Frontal cortex (tissue), 3 donors: ENCODE measurements at regions not wholly inside any gene's neighbourhood (a gene's known extent, or its start where the extent isn't known, plus 50 kb on each side); places are given as distances from the start of the nearest gene placed in this dataset.
"Not testable (repeated sequence)": the region's sequence is repeated elsewhere in the genome, so short reads cannot be mapped to it uniquely, and the experiment has no call there.

Source experiments
- DNase-seq, 2 donors: peaks; one replicate each; pipeline ENCODE4 v3.0.0; 2012; ENCODE audit warnings: low spot score in 2 of 2
- FAIRE-seq: peaks from 2 replicates; lab custom pipeline; 2012; peaks lifted over from hg19 to GRCh38; lab: Jason Lieb, UNC
- donor health status: control.
- donor health status: control.
- donor health status: control.

DNA sequence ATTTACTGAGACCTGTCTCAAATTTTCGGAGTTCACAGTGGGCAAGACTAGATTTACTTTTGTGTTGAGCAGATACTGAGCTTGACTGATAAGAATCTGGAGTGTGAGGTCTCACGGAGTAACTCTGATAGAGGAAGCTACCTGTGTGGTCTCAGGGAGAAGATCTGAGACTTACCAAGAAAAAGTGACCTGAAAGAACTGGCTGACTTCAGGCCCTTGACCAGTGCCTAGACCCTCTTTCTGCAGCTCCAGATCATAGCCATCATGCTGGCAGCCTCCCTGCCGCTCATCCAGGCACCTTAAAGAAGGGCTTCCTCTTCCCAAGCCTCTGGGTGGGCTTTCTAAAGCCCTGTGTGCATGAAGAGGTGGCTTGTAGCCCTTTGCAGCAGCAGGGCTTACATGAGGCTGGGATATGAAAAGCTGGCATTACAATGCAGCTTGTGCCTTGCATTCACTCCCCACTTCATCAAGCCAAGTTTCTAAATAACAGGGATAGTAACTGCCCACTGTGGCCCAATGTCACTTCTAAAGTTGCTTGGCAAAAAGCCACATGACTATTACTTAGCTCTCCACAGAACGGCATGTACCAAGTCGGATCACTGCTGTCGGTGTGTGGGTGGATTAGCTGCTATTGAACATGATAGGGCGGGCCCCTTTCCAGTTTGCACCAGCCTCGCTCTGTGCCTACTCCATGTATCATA, 115.3 kb upstream of the NBPF26 start:
- DNase-seq, FAIRE-seq: not testable (repeated sequence)

GRCh38 chr1:120609015-120609573, 114.7 kb upstream of the NBPF26 start:
- not testable (repeated sequence) for FAIRE-seq, DNase-seq

GRCh38 chr1:120609834-120610233, 113.9 kb upstream of the NBPF26 start:
- not testable (repeated sequence) for FAIRE-seq

DNA sequence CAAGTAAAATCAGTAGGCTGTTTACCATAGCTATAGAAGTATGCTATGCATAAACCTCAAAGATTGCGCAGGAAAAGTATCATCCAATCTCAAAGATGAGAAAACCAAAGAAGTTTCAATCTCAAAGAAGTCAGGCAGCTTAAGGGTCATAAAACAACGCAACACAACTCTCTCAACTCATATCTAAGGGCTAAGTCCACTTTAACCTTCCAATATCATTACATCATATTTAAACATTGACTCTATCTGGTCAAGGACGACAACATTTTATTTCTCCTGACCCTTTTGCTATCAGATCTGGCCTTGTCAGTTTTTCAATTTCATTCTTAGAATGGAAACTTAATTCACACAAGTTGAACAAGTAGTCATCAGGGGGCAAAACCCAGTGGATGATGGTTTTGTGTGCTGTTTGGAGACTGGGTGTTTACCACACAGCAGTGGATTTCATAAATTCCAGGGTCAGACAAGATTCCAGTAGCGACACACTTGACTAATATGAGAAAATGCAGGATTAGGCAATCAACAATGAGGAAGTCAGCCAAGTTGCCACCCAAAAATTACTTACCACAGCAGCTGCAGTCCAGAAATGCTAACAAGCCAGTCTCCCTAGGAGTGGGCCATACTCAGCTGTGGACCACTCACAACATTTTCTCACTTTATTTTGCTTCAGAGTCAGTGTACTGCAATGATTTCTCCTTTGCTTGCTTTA, 108.7 kb upstream of the NBPF26 start:
- not testable (repeated sequence) for FAIRE-seq, DNase-seq

More at GRCh38 chr1:120609834-120610233, 113.9 kb upstream of the NBPF26 start:
- not testable (repeated sequence) for DNase-seq

DNA sequence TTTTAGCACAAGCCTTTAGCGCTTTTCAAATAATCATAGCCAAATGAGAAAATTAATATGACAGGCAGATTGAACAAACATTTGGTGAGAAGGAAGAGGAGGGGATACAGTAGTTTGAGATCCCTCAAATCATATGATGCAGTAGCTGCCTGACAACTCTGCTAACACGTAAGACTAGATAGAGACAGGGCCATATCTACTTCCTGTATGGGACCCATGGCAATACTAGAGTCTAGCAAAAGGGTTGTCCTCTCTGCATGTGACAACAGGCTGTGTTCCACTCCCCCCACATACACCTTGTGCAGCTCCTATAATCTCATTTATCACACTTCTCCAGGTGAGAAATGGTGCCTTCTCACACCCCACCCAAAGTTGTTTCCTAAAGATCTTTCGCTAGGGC, 106.3 kb upstream of the NBPF26 start:
- not testable (repeated sequence) for DNase-seq, FAIRE-seq

DNA sequence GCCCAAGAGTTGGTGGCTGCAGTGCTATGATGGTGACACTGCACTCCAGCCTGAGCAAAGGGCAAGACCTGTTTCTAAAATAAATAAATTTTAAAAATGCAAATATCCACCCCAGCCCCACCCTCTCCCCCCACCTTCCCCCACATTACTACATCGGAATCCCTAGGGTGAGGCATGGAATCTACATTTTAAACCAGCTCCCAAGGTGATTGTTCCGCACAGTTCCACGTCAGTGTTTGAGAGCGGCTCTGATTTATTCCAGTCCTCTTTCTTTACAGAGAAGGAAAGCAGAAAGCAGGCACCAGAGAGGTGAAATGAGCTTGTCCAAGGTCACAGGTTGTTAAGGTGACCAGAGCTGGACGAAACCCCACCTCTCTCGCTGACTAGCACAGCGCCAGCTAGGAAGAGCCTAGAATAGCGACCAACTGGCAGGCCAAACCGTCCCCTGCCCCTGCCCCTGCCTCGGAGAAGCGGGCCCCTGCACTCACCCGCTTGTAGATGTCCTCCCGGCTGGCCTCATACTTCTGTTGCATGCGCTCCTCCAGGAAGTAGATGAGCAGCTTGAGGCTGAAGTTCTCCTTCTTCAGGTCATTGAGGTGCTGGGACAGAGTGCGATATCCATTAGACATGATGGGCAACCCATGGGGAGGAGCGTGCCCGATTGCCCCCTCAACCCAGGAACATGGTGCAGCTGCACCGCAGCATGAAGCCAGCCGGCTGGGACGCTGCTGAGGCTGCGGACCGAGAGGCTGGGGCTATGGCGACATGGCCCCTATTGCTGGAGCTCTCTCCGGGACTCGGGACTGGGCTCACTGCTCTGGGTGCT, 103.7 kb upstream of the NBPF26 start:
- DNase-seq, FAIRE-seq: not testable (repeated sequence)

GRCh38 chr1:120620693-120620969, 103.1 kb upstream of the NBPF26 start:
- FAIRE-seq, DNase-seq: not testable (repeated sequence)

- not testable (repeated sequence) for DNase-seq, FAIRE-seq
Measured at GRCh38 chr1:120621278-120621677, 102.5 kb upstream of the NBPF26 start.

- not testable (repeated sequence) for DNase-seq, FAIRE-seq
Measured at GRCh38 chr1:120623539-120623938, 100.2 kb upstream of the NBPF26 start.

GRCh38 chr1:120624565-120625064, 99.1 kb upstream of the NBPF26 start:
- not testable (repeated sequence) for DNase-seq, FAIRE-seq

DNA sequence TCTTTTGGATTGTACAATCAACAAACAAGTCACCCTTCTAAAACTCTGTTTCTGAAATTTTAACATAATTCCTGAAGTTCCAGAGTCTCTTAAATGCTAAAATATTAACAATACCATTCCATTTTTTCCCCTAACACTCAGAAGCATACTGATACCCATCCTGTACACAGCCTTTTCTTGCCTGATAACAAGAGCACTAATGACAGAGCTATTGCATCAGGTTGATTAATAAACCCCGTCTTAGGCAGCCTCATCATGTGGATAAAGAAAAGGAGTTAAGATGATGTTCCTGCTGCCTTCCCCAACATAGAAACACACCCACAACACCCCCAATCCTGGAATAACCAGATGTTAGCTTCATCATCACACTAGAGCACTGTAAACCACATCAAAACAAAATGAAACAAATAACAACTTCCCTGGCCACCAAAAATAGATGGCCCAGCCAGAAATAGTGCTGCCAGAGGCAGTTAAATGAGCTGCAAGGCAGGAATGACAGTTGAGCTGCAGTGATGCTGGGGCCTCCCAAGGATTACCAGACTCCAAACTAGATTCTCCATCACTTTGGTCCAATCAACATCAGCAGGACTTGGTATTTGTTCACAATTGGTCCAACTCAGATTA, 93.8 kb upstream of the NBPF26 start:
- FAIRE-seq, DNase-seq: not testable (repeated sequence)

DNA sequence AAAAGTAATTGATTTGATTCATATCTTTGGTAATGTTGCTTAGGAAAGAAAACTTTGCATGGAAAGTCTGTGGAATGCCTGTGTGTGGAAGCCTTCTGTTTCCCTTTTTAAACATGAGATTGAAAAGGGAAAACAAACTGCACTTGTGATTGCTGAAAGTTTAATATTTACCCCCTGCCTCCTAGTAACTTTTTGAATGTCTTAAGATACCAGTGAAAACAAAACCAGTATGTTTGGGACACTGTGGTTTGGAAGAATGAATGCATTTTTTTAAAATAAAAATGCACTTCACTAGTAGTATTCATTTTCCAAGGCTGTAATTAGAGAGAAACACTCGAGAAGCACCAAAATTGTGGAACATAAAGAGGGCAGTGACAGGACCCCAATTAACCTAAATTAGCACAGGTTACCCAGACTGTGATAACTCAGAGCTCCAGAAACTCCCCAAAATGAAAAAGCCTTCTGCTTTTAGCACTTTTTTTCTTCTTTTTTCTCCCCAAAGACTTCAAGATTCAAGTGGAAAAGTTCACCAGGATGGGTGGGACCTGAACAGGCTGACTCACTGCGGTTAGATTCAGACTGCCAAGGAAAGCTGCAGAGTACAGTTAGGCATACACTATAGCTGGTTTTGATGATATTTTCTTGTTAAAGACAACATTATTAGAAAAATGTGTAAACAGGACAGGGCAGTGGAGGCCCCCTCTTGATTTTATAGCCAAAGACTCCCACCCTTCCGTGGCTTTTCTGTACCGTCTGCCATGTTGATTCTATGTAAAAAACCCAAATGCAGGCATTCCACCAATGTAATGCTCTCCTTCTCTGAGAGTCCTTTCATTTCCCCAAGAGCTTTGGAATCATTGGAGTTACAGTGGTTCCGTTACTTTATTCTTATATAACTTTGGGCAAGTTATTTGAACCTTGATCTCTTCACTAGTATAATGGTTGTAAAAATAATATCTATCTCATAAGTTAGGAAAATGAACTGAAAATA, 88.6 kb upstream of the NBPF26 start:
- DNase-seq, FAIRE-seq: not testable (repeated sequence)

DNA sequence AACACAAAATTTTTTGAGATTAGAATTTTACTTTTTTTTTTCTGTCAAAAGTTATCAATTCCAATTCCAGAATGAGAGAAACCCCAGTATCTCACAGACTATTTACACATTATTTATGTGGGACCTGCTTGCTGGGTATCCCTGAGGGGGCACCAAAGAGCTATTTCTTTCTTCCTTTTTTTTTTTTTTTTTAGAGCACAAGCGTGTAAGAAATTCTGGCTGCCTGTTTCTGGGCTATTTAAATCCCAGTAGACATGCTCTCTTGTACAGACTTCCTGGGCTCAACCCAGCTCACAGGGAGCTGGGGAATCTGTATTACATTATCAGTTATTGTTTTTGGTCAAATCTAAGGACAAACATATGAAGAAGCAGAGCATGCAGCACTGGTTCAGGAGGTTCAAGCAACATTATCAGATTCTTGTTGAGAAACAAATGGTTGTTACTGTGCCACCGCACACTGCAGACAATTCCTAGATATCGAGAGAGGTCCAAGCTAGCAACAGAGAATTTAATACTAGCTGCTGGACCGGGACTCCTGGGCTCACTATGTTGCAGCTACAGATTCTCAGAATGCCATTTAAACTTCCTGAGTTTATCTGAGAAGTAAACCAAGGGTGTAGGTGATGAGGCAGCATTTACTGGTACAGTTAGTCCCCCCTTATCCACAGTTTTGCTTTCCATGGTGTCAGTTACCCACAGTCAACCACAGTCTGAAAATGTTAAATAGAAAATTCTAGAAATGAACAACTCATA, 83.3 kb upstream of the NBPF26 start:
- not testable (repeated sequence) for FAIRE-seq

GRCh38 chr1:120641014-120641302, 82.8 kb upstream of the NBPF26 start:
- FAIRE-seq, DNase-seq: not testable (repeated sequence)

More for the DNA sequence above, 83.3 kb upstream of the NBPF26 start:
- not testable (repeated sequence) for DNase-seq

DNA sequence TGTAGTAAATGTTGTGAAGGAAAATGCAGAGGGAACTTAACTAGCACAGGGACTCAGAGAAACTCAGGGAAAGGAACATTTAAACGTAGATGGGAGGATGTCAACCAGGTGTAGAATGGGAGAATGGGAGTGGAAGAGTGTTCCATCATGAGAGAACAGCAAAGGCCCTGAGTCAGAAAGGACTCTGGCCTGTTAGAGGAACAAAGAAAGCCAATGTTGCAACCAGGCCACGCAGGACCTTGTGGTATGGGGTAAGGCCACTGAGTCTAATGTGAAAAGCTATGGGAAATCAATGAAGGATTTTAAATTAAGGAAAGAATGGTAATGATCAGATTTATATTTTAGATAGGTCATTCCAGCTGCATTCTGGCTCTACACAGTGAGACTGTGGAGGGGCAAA, 76.6 kb upstream of the NBPF26 start:
- FAIRE-seq, DNase-seq: not testable (repeated sequence)

DNA sequence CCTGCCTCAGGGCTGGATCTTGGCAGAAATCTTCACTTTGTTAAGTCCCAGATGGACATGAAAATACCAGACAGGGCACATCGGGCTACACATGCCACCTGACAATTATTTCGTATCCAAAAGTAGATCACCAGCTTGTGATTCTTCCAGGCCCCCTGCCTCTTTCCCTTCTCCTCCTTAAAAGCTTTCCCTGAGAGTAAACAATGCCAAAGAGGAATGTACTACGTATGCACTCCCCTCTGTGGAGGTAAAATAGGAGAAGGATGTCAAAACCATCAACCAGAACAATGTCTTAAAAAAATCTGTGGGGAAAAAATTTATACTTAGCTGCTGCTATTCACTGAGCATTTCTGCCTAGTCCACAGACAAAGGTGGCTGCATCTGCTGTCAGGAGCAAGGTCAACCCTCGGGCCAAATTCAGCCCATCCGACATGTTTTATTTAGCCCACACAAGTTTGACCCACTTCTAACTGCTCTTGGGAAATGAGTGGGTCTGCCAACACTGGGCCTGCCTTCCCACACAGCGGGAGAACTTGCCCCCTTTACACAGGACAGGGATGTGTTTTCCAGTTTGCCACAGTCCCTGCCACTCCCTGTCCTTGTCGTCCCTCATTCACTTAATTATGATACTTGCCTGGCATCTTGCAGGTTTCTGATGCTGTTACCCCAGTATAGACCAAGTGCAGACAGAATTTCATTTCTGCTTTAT, 74.7 kb upstream of the NBPF26 start:
- not testable (repeated sequence) for DNase-seq, FAIRE-seq

DNA sequence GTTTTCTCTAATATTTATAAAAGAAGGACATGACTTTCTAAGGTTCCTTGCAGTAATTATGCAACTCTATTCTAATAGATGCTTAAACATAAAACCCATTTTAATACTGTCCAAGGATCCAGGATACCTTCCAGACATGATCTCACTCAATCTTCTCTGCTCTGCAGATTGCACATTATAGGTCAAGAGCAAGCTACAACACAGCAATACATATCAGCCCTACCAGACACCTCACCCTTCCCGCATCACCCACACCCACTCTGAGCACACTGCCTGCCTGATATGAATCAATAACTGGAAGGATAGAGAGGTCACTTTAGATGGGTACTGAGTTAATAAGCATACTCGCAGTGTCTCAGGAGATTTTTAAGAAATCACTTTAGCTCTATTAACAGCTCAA, 74.0 kb upstream of the NBPF26 start:
- not testable (repeated sequence) for DNase-seq, FAIRE-seq
